Endodermal cell (in vitro differentiated cells): ENCODE measurements at regions not wholly inside any gene's neighbourhood (a gene's known extent, or its start where the extent isn't known, plus 50 kb on each side); places are given as distances from the start of the nearest gene placed in this dataset.

Experiments
- DNase-seq: peaks from one replicate; pipeline ENCODE4 v3.0.0-alpha.2; 2017
- H3K27ac ChIP-seq: 2 replicates; pipeline ENCODE4 v1.5.1; 2013; ENCODE audit warnings: mild to moderate bottlenecking, low read depth, low read length, moderate library complexity
- H3K27me3 ChIP-seq: 2 replicates; pipeline ENCODE4 v1.6.1; 2013; ENCODE audit warnings: mild to moderate bottlenecking, low read length, moderate library complexity; ENCODE audit not compliant: insufficient read depth, control insufficient read depth, poor library complexity, severe bottlenecking
- H3K36me3 ChIP-seq: 2 replicates; pipeline ENCODE4 v1.7.0; 2013; ENCODE audit warnings: mild to moderate bottlenecking, low read length, moderate library complexity; ENCODE audit not compliant: control insufficient read depth, insufficient read depth
- H3K4me1 ChIP-seq: one replicate; pipeline ENCODE4 v1.7.0; 2013; ENCODE audit warnings: low read length; ENCODE audit not compliant: control insufficient read depth, insufficient read depth
- H3K4me3 ChIP-seq: 2 replicates; pipeline ENCODE4 v1.5.1; 2013; ENCODE audit warnings: mild to moderate bottlenecking, low read length, moderate library complexity
- H3K9ac ChIP-seq: 2 replicates; pipeline ENCODE4 v1.6.1; 2013; ENCODE audit warnings: mild to moderate bottlenecking, low read length, moderate library complexity; ENCODE audit not compliant: poor library complexity, severe bottlenecking; ENCODE audit errors: extremely low read depth
- H3K9me3 ChIP-seq: 2 replicates; pipeline ENCODE4 v1.6.1; 2013; ENCODE audit warnings: mild to moderate bottlenecking, low read length, moderate library complexity; ENCODE audit not compliant: control insufficient read depth
- H3K27ac Mint-ChIP-seq: 2 replicates; pipeline ENCODE4 v1.8.0; 2020; ENCODE audit warnings: mixed read lengths
- H3K27me3 Mint-ChIP-seq: 2 replicates; pipeline ENCODE4 v1.8.0; 2021; ENCODE audit warnings: mild to moderate bottlenecking, mixed read lengths; ENCODE audit not compliant: insufficient read depth
- H3K36me3 Mint-ChIP-seq: 2 replicates; pipeline ENCODE4 v1.8.0; 2020; ENCODE audit warnings: low read depth, mixed read lengths
- H3K4me1 Mint-ChIP-seq: 2 replicates; pipeline ENCODE4 v1.8.0; 2020; ENCODE audit warnings: mixed read lengths
- H3K4me3 Mint-ChIP-seq: 2 replicates; pipeline ENCODE4 v1.8.0; 2020; ENCODE audit warnings: mild to moderate bottlenecking, moderate library complexity, mixed read lengths
- H3K9me3 Mint-ChIP-seq: 2 replicates; pipeline ENCODE4 v1.8.0; 2020; ENCODE audit warnings: mild to moderate bottlenecking, mixed read lengths
- CTCF ChIP-seq: fragments of 200-600 bp; sonication (generic); conservative IDR thresholded peaks from 2 replicates; pipeline ENCODE4 v1.5.0; 2021; ENCODE audit warnings: antibody characterized with exemption, mild to moderate bottlenecking
- WGBS, 2 experiments: methylation state at CpG; one replicate each; pipeline versions ENCODE4 v1.1.5 to v1.1.7; 2013; ENCODE audit warnings: missing lambda C conversion rate in 2 of 2, mixed read lengths in 1 of 2; ENCODE audit not compliant: insufficient coverage in 1 of 2, insufficient read length in 1 of 2; 5-methylcytosine and 5-hydroxymethylcytosine counted together

GRCh38 chr9:135349212-135350002 lies 130.2 kb upstream of the PPP1R26 start:
- H3K9ac ChIP-seq = no peak overlapping the region
- H3K36me3 ChIP-seq = no peaks in the 10 kb centered on the region
- Mint-ChIP-seq H3K27me3 (no peaks in the 10 kb centered on the region), H3K27ac (no peak overlapping the region), H3K9me3 (no peaks in the 10 kb centered on the region), H3K4me3 (no peak overlapping the region), H3K4me1 (no peaks in the 10 kb centered on the region), H3K36me3 (no peaks in the 10 kb centered on the region)
- H3K27ac ChIP-seq = no peak overlapping the region
- no peak overlapping the region for H3K4me3 ChIP-seq
- WGBS, 2 experiments = 91 to 92% methylated on average over 21 to 22 of the region's 22 CpGs
- no peaks in the 10 kb centered on the region for H3K4me1 ChIP-seq
- no peaks in the 10 kb centered on the region for H3K9me3 ChIP-seq
- H3K27me3 ChIP-seq = no peaks in the 10 kb centered on the region
- DNase-seq = no peak
- no peak for TF ChIP-seq CTCF

- no peak for TF ChIP-seq CTCF
- no peaks in the 10 kb centered on the region for H3K27me3 ChIP-seq
- 86 to 95% methylated on average over 5 to 12 of the region's 12 CpGs for WGBS, 2 experiments
- H3K27ac ChIP-seq = no peak overlapping the region
- no peak for DNase-seq
- Mint-ChIP-seq H3K4me1 (no peaks in the 10 kb centered on the region), H3K4me3 (no peak overlapping the region), H3K9me3 (no peaks in the 10 kb centered on the region), H3K27me3 (no peaks in the 10 kb centered on the region), H3K36me3 (no peaks in the 10 kb centered on the region), H3K27ac (no peak overlapping the region)
- no peaks in the 10 kb centered on the region for H3K4me1 ChIP-seq
- no peak overlapping the region for H3K9ac ChIP-seq
- H3K36me3 ChIP-seq = no peaks in the 10 kb centered on the region
- H3K9me3 ChIP-seq = no peaks in the 10 kb centered on the region
- H3K4me3 ChIP-seq = no peak overlapping the region
Observed at GRCh38 chr9:135350003-135350315, 129.6 kb upstream of the PPP1R26 start.

- H3K4me1 ChIP-seq = no peaks in the 10 kb centered on the region
- no peak overlapping the region for H3K4me3 Mint-ChIP-seq
- TF ChIP-seq CTCF = no peak
- no peak for DNase-seq
- no peaks in the 10 kb centered on the region for H3K27me3 ChIP-seq
- no peaks in the 10 kb centered on the region for H3K9me3 ChIP-seq
- H3K27ac Mint-ChIP-seq = no peak overlapping the region
- H3K36me3 ChIP-seq = no peaks in the 10 kb centered on the region
- no peak overlapping the region for H3K4me3 ChIP-seq
- H3K27me3 Mint-ChIP-seq = no peaks in the 10 kb centered on the region
- no peak overlapping the region for H3K27ac ChIP-seq
- H3K9me3 Mint-ChIP-seq = no peaks in the 10 kb centered on the region
- 91 to 92% methylated on average over 9 to 13 of the region's 14 CpGs for WGBS, 2 experiments
- H3K36me3 Mint-ChIP-seq = no peaks in the 10 kb centered on the region
- H3K9ac ChIP-seq = no peak overlapping the region
- H3K4me1 Mint-ChIP-seq = no peaks in the 10 kb centered on the region
Observed at GRCh38 chr9:135353935-135354334, 125.6 kb upstream of the PPP1R26 start.
